ENCODE measurements at regions not wholly inside any gene's neighbourhood (a gene's known extent, or its start where the extent isn't known, plus 50 kb on each side); places are given as distances from the start of the nearest gene placed in this dataset.

GRCh38 chr2:238567996-238568395 is 141.3 kb downstream of the ASB1 start:
- H3K4me1 ChIP-seq: peaks cover 0 to 10% (median 7%) of the 10 kb centered on the region in 4 donors
- H3K27me3 ChIP-seq: no peaks in the 10 kb centered on the region
- TF ChIP-seq POLR2AphosphoS5 (IDR thresholded peaks at IDR 0.05) (no peak), CTCF (IDR thresholded peaks at IDR 0.05) (no peak), POLR2A (IDR thresholded peaks at IDR 0.05; ENCODE audit: low read depth) (no peak)
- intact Hi-C loops (cut with DNase I): no loop called here
- WGBS: 89% methylated on average over 7 of the region's 10 CpGs
- H3K9me3 ChIP-seq: no peaks in the 10 kb centered on the region
- no peaks in the 10 kb centered on the region for H3K36me3 ChIP-seq
- DNase-seq (ENCODE audit: extremely low spot score): no peak
- no peak overlapping the region for H3K27ac ChIP-seq (replicated peaks in 1 of 4)
- H3K4me3 ChIP-seq: no peak overlapping the region

- intact Hi-C loops (cut with DNase I): no loop called here
- TF ChIP-seq EP300 (IDR thresholded peaks at IDR 0.05) (no peak), POLR2A (IDR thresholded peaks at IDR 0.05; ENCODE audit: low read depth) (no peak), CTCF (IDR thresholded peaks at IDR 0.05) (no peak), POLR2AphosphoS5 (IDR thresholded peaks at IDR 0.05) (no peak)
- no peaks in the 10 kb centered on the region for H3K9me3 ChIP-seq
- no peak for DNase-seq (ENCODE audit: extremely low spot score)
- H3K4me1 ChIP-seq: peaks cover 0 to 10% (median 7%) of the 10 kb centered on the region in 4 donors
- no peak overlapping the region for H3K27ac ChIP-seq (replicated peaks in 1 of 4)
- H3K27me3 ChIP-seq: no peaks in the 10 kb centered on the region
- no peaks in the 10 kb centered on the region for H3K36me3 ChIP-seq
- 91% methylated on average over 19 of the region's 27 CpGs for WGBS
- no peak overlapping the region for H3K4me3 ChIP-seq
These were observed 142.0 kb downstream of the ASB1 start for GRCh38 chr2:238568455-238569440.

GRCh38 chr2:238569507-238570195 is 142.9 kb downstream of the ASB1 start:
- WGBS: 81% methylated on average over 21 of the region's 25 CpGs
- Histone ChIP-seq H3K4me3 (no peak overlapping the region), H3K4me1 (peaks cover 0 to 10% (median 7%) of the 10 kb centered on the region in 4 donors), H3K9me3 (no peaks in the 10 kb centered on the region), H3K27me3 (no peaks in the 10 kb centered on the region), H3K27ac (replicated peaks in 1 of 4) (no peak overlapping the region), H3K36me3 (no peaks in the 10 kb centered on the region)
- DNase-seq (ENCODE audit: extremely low spot score): no peak
- TF ChIP-seq CTCF (IDR thresholded peaks at IDR 0.05): no peak
- TF ChIP-seq POLR2A (IDR thresholded peaks at IDR 0.05; ENCODE audit: low read depth): no peak
- no peak for TF ChIP-seq POLR2AphosphoS5 (IDR thresholded peaks at IDR 0.05)
- TF ChIP-seq EP300 (IDR thresholded peaks at IDR 0.05): no peak
- intact Hi-C loops (cut with DNase I): no loop called here

- Histone ChIP-seq H3K4me3 (no peak overlapping the region), H3K4me1 (peaks cover 0 to 10% (median 7%) of the 10 kb centered on the region in 4 donors), H3K27me3 (no peaks in the 10 kb centered on the region), H3K36me3 (no peaks in the 10 kb centered on the region), H3K9me3 (no peaks in the 10 kb centered on the region), H3K27ac (replicated peaks in 1 of 4) (no peak overlapping the region)
- 91% methylated on average over 10 of the region's 10 CpGs for WGBS
- intact Hi-C loops (cut with DNase I): no loop called here
- TF ChIP-seq POLR2A (IDR thresholded peaks at IDR 0.05; ENCODE audit: low read depth) (no peak), CTCF (IDR thresholded peaks at IDR 0.05) (no peak), EP300 (IDR thresholded peaks at IDR 0.05) (no peak), POLR2AphosphoS5 (IDR thresholded peaks at IDR 0.05) (no peak)
- DNase-seq (ENCODE audit: extremely low spot score): no peak
These were observed 143.7 kb downstream of the ASB1 start for GRCh38 chr2:238570391-238570790.

Data from esophagus muscularis mucosa (tissue), 4 donors.